OCI-LY3 (cell line): ENCODE measurements at regions not wholly inside any gene's neighbourhood (a gene's known extent, or its start where the extent isn't known, plus 50 kb on each side); places are given as distances from the start of the nearest gene placed in this dataset.

Experiments used
- H2AFZ ChIP-seq: fragments of 200-600, 300-600 bp; shearing (Covaris generic); 2 replicates; pipeline ENCODE4 v1.6.0; 2014; ENCODE audit warnings: antibody characterized with exemption, low read depth, low read length
- H3K27ac ChIP-seq: fragments of 200-600, 300-600 bp; sonication (generic); 2 replicates; pipeline ENCODE4 v1.5.1; 2014; ENCODE audit warnings: mild to moderate bottlenecking, low read length, moderate library complexity, mixed read lengths
- H3K27me3 ChIP-seq: fragments of 200-600, 300-600 bp; sonication (generic); 2 replicates; pipeline ENCODE4 v1.6.1; 2014; ENCODE audit warnings: low read depth, low read length, mixed read lengths
- H3K36me3 ChIP-seq: fragments of 200-600, 300-600 bp; sonication (generic); replicated peaks from 2 replicates; pipeline ENCODE3; 2014; ENCODE audit warnings: low read depth, low read length, mixed read lengths
- H3K4me1 ChIP-seq: fragments of 300-600, 200-600 bp; sonication (generic); 2 replicates; pipeline ENCODE4 v1.6.1; 2014; ENCODE audit warnings: low read length, mixed read lengths
- H3K4me2 ChIP-seq: fragments of 200-600, 300-600 bp; sonication (generic); 2 replicates; pipeline ENCODE4 v1.6.1; 2014; ENCODE audit warnings: low read length, mixed read lengths
- H3K4me3 ChIP-seq: fragments of 300-600, 200-600 bp; sonication (generic); 2 replicates; pipeline ENCODE4 v1.5.1; 2014; ENCODE audit warnings: antibody characterized with exemption, mild to moderate bottlenecking, low read length, moderate library complexity
- H3K79me2 ChIP-seq: fragments of 300-600, 200-600 bp; shearing (Covaris generic); 2 replicates; pipeline ENCODE4 v1.6.1; 2014; ENCODE audit warnings: mild to moderate bottlenecking, low read length, mixed read lengths
- H3K9ac ChIP-seq: fragments of 300-600, 200-600 bp; shearing (Covaris generic); 2 replicates; pipeline ENCODE4 v1.6.0; 2014; ENCODE audit warnings: mild to moderate bottlenecking, low read length, moderate library complexity
- H3K9me3 ChIP-seq: fragments of 200-600, 300-600 bp; shearing (Covaris generic); 2 replicates; pipeline ENCODE4 v1.6.1; 2014; ENCODE audit warnings: low read length, mixed read lengths; ENCODE audit not compliant: insufficient read depth
- H4K20me1 ChIP-seq: fragments of 200-600, 300-600 bp; sonication (generic); 2 replicates; pipeline ENCODE4 v1.6.1; 2016; ENCODE audit warnings: low read length, mixed read lengths; ENCODE audit not compliant: insufficient read depth
- EZH2phosphoT487 ChIP-seq: fragments of 200-600 bp; shearing (Covaris generic); IDR thresholded peaks from 2 replicates; pipeline ENCODE4 v1.6.1; 2018; ENCODE audit warnings: antibody characterized with exemption, mixed run types, low read depth
- TF ChIP-seq, protein P1 (sequence below): fragments of 200-600, 300-600 bp; sonication (generic); IDR thresholded peaks from 2 replicates; pipeline ENCODE4 v1.5.1; 2014; ENCODE audit warnings: antibody characterized with exemption, low read length, low read depth

DNA sequence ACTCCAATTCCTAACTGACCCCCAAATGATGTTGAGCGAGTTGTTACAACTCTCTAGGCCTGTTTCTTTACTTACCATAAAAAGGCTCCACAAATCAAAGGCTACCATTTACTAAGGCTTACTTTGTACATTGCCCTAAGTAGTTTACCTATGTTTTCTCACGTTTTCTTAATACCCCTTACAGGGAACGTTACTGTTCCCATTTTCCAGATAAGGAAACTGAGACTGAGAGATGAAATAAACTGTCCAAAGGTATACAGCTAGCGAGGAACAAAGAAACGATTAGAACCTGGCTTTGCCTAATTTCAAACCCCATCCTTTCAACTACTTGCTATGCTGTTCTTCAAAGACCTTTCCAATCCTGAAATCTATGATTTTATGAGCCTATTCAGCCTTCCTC lies 74.8 kb upstream of the SPTBN1 start:
- Histone ChIP-seq H2AFZ (no peak overlapping the region), H3K36me3 (no peaks in the 10 kb centered on the region), H3K4me2 (no peak overlapping the region), H4K20me1 (no peaks in the 10 kb centered on the region), H3K9ac (no peak overlapping the region), H3K27ac (no peak overlapping the region), H3K4me3 (no peak overlapping the region), H3K27me3 (no peaks in the 10 kb centered on the region; the same call in none of the 2 replicates), H3K4me1 (no peaks in the 10 kb centered on the region), H3K79me2 (no peaks in the 10 kb centered on the region), H3K9me3 (no peaks in the 10 kb centered on the region)
- TF ChIP-seq, protein P1, sequence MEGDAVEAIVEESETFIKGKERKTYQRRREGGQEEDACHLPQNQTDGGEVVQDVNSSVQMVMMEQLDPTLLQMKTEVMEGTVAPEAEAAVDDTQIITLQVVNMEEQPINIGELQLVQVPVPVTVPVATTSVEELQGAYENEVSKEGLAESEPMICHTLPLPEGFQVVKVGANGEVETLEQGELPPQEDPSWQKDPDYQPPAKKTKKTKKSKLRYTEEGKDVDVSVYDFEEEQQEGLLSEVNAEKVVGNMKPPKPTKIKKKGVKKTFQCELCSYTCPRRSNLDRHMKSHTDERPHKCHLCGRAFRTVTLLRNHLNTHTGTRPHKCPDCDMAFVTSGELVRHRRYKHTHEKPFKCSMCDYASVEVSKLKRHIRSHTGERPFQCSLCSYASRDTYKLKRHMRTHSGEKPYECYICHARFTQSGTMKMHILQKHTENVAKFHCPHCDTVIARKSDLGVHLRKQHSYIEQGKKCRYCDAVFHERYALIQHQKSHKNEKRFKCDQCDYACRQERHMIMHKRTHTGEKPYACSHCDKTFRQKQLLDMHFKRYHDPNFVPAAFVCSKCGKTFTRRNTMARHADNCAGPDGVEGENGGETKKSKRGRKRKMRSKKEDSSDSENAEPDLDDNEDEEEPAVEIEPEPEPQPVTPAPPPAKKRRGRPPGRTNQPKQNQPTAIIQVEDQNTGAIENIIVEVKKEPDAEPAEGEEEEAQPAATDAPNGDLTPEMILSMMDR: no peak
- TF ChIP-seq EZH2phosphoT487: no peak

DNA sequence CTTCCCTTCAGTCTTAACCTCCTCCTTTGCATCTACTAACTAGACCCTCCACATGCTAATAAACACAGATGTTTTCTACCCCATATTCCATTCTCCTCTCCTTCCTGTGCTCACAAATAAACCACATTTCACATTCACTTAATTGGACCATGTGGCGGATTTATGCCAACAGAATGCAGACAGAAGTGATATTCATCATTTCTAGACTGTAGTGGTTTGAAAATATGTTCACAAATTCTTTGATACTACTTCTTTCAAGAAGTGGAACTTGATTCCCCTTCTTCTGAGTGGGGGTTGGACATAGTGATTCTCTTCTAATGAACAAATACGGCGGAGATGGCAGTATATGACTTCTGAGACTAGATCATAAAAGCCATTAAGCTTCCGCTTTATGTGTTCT lies 73.5 kb upstream of the SPTBN1 start:
- no peaks in the 10 kb centered on the region for H3K9me3 ChIP-seq
- no peak overlapping the region for H3K9ac ChIP-seq
- H3K4me2 ChIP-seq: no peak overlapping the region
- H3K4me3 ChIP-seq: no peak overlapping the region
- H3K79me2 ChIP-seq: no peaks in the 10 kb centered on the region
- no peak for TF ChIP-seq EZH2phosphoT487
- TF ChIP-seq, protein P1: no peak
- no peaks in the 10 kb centered on the region; the same call in none of the 2 replicates for H3K27me3 ChIP-seq
- no peaks in the 10 kb centered on the region for H3K4me1 ChIP-seq
- no peak overlapping the region for H3K27ac ChIP-seq
- H4K20me1 ChIP-seq: no peaks in the 10 kb centered on the region
- H2AFZ ChIP-seq: no peak overlapping the region
- no peaks in the 10 kb centered on the region for H3K36me3 ChIP-seq

DNA sequence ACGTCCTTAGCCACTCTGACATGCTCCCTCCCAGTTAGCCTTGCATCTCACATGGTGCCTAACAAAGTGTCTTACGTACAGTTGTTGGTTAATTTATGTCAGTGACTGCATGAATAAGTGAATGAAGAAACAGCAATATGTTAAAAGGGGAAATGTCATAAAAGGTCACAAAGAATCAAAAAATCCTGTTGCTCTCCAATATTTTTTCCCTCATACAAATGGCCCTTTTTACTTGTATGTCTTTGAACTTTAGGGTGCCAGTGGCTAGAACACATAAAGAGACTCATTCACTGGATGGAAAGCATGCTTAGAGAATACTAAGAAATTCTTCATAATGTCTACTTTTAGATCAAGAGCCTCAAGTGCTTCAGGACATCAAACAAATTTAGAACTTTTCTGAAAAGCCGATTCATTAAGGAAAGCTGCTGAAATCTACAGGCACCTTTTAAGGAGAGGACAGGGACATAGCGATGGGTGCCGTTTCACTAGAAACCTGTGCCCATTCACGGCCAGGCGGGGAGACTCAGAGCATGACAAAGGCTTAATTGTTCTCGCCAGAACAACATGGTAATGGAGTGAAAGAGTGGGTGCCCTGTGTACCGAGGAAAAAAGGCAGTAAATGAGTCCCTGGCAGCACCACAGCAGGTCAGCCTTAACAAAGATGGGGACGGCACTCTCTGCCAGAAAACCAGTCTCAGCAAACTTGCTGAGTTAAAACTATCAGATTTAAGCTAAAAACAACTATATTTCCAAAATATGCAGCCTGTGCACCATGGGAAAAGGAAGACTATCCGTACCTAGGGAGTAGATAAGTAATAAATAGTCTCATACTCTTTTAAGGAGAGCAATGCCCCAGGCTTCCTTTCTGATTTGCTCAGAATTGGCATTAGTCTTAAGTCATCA lies 71.6 kb upstream of the SPTBN1 start:
- Histone ChIP-seq H3K9ac (no peak overlapping the region), H3K9me3 (no peaks in the 10 kb centered on the region), H3K4me1 (no peaks in the 10 kb centered on the region), H2AFZ (no peak overlapping the region), H3K27ac (no peak overlapping the region), H4K20me1 (no peaks in the 10 kb centered on the region), H3K79me2 (no peaks in the 10 kb centered on the region), H3K36me3 (no peaks in the 10 kb centered on the region), H3K4me3 (no peak overlapping the region), H3K4me2 (no peak overlapping the region), H3K27me3 (no peaks in the 10 kb centered on the region)
- TF ChIP-seq, protein P1: no peak
- TF ChIP-seq EZH2phosphoT487: no peak

DNA sequence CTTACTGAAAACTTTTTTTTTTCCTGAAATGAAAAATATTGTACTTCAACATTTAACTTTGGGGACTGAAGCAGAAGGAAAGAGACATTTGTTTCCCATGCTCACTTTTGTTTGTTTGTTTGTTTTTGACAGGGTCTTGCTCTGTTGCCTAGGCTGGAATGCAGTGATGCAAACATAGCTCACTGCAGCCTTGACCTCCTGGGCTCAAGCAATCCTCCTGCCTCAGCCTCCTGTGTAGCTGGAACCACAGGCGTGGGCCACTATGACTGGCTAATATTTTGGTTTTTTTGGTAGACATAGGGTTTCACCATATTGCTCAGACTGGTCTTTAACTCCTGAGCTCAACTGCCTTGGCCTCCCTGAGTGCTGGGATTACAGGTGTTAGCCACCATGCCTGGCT lies 70.9 kb upstream of the SPTBN1 start:
- no peaks in the 10 kb centered on the region for H4K20me1 ChIP-seq
- no peak overlapping the region for H2AFZ ChIP-seq
- H3K79me2 ChIP-seq: no peaks in the 10 kb centered on the region
- H3K27ac ChIP-seq: no peak overlapping the region
- no peaks in the 10 kb centered on the region for H3K4me1 ChIP-seq
- no peak overlapping the region for H3K4me2 ChIP-seq
- no peaks in the 10 kb centered on the region for H3K27me3 ChIP-seq
- TF ChIP-seq EZH2phosphoT487: no peak
- TF ChIP-seq, protein P1: no peak
- H3K9me3 ChIP-seq: no peaks in the 10 kb centered on the region
- H3K4me3 ChIP-seq: no peak overlapping the region
- H3K9ac ChIP-seq: no peak overlapping the region
- H3K36me3 ChIP-seq: no peaks in the 10 kb centered on the region
